ENCODE measurements at regions not wholly inside any gene's neighbourhood (a gene's known extent, or its start where the extent isn't known, plus 50 kb on each side); places are given as distances from the start of the nearest gene placed in this dataset.

DNA sequence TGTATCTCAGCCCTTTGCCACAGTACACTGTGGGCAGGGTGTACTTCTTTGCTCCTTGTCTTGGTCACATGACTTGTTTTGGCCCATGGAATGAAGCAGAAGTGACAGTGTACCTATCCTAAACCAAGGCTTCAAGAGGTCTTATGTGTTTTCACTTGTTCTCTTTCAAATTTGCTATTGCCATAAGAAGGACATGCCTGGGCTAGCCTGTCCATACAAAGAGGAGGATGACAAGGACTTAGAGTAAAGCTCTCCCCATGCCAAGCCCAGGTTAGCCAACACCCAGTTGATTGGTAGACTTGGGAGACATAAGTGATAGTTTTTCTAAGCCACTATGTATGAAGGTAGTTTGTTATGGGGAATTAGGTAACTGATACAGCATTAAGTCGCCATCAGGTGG is 141.1 kb upstream of the MID1 start:
- TF ChIP-seq CTCF (conservative IDR thresholded peaks at IDR 0.05; ENCODE audit: low read depth, low read length) (no peak), SMC3 (IDR thresholded peaks at IDR 0.05; ENCODE audit: low read depth, low read length) (no peak), BHLHE40 (IDR thresholded peaks at IDR 0.05; ENCODE audit: low read depth, low read length) (no peak), NFE2L2 (IDR thresholded peaks at IDR 0.05; ENCODE audit: low read depth, low read length) (no peak), POLR2A (IDR thresholded peaks at IDR 0.05; ENCODE audit: low read depth, low read length) (no peak), CHD1 (IDR thresholded peaks at IDR 0.05; ENCODE audit: low read depth, low read length) (no peak), RFX5 (IDR thresholded peaks at IDR 0.05; ENCODE audit: low read depth, low read length) (no peak), MXI1 (IDR thresholded peaks at IDR 0.05; ENCODE audit: borderline replicate concordance, low read depth, low read length) (no peak)
